Lung microvascular endothelial cell (primary cell): ENCODE measurements at regions not wholly inside any gene's neighbourhood (a gene's known extent, or its start where the extent isn't known, plus 50 kb on each side); places are given as distances from the start of the nearest gene placed in this dataset.
"Not testable (repeated sequence)": the region's sequence is repeated elsewhere in the genome, so short reads cannot be mapped to it uniquely, and the experiment has no call there.

Source experiments
- DNase-seq, 2 donors: peaks; one replicate each; pipeline versions ENCODE4 v3.0.0 to v3.0.0-alpha.2; 2010; ENCODE audit warnings: low read depth in 2 of 2

DNA sequence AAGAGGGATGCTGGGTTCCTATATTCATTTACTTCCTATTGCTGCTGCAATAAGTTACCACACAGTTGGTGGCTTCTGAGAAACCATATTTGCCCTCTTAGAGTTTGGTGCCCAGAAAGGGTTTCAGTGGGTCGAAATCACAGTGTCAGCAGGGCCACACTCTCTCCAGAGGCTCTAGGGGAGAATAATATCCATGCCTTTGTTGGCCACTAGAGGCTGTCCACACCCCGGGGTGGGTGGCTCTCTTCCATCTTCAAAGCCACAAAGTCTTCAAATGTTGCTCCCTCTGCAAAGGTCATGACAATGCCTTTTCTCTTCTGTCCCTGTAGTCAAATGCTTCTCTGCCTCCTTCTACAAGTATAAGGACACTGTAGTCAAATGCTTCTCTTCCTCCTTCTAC is 989.4 kb downstream of the CCSER2 start:
- no peak for DNase-seq

- no peak for DNase-seq
Measured at GRCh38 chr10:85318809-85319807, 990.7 kb downstream of the CCSER2 start.

GRCh38 chr10:85319826-85320225 is 991.4 kb downstream of the CCSER2 start:
- no peak for DNase-seq

DNA sequence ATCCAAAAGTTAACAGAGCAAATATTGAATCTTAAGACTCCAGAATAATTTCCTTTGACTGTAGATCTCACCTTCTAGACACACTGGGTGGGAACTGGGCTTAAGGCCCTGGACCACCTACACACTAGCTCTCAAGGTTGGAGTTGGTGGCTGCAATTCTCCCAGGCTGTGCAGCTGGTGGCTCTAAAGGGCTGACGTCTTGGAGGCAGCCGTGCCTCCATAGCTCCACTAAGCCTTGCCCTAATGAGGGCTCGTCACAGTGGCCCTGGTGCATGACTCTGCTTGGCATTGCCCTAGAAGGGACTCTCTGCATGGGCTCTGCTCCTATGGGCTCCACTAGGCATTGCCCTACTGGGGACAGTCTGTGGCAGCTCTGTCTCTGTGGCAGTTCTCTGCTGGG is 1005.2 kb downstream of the CCSER2 start:
- DNase-seq: no peak

- DNase-seq: no peak
Measured at GRCh38 chr10:85362401-85362800, 1004.2 kb downstream of the GRID1 start.

DNA sequence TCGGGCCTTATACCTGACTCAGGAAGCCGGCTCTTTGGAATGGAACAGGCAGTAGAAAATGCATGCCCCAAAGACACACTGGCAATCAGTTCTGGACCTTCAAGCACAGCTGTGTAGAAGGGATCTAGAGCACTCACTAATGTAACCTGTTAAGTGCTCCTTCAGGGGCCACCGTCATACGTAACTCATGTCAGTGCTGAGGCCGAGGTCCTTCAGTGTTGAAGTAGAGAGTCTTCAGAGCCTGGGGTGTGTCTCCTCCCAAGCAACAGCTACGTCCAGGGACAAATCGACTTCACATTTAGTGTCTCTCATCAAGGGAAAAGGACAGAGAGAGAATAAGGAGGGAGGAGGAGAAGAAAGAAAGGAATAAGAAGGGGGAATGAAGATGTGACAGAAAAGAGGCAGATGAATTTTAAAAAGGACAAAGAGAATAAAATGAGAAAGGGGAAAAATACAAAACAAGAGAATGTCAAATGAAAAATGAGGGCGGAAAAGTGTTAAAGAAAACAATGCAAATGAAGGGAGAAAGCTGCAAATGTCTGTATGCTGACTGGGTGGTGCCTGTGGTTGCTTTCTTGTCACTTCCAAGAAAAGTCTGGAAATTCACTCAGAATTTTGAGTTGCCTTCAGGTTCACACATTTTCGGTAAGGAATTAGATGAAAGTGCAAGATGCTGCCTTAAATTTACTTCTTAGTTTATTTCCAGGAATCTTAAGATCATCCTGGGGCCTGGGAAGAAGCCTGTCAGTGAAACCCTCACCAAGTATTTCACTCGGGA is 989.4 kb downstream of the GRID1 start:
- no peak for DNase-seq

GRCh38 chr10:85379338-85379737 is 987.3 kb downstream of the GRID1 start:
- DNase-seq: no peak

GRCh38 chr10:85400981-85401695 is 965.5 kb downstream of the GRID1 start:
- DNase-seq: no peak

DNA sequence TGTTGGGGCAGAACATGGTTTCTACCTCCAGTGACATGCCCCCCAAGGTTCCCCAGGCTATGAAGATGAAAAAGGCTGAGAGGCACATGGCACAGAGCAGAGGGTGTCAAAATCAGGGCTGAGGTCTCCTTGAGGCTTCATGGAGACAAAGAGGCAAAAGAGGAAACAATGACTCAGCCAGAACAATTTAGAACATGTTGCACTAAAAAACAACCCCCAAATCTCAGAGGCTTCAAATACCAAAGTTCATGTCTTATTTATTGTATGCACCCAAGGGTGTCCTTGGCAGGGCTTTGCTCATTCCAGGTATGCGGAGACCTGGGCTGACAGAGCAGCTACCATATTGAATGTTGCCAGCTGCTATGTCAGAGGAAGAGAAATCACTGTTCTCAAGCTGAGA is 964.1 kb downstream of the GRID1 start:
- DNase-seq: no peak

- no peak for DNase-seq
Measured at GRCh38 chr10:85407088-85407487, 959.5 kb downstream of the GRID1 start.

GRCh38 chr10:85408388-85408787 is 958.2 kb downstream of the GRID1 start:
- DNase-seq: no peak

DNA sequence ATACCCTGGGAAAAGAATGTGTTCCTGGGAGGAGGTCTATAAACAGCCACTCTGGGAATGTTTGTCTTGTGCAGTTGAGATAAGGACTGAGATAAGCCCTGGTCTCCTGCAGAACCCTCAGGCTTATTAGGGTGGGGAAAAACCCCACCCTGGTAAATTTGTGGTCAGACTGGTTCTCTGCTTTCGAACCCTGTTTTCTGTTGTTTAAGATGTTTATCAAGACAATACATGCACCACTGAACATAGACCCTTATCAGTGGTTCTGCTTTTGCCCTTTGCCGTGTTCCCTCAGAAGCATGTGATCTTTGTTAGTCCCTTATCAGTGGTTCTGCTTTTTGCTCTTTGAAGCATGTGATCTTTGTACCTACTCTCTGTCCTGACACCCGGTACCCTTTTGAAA is 956.0 kb downstream of the GRID1 start:
- DNase-seq: not testable (repeated sequence)

DNA sequence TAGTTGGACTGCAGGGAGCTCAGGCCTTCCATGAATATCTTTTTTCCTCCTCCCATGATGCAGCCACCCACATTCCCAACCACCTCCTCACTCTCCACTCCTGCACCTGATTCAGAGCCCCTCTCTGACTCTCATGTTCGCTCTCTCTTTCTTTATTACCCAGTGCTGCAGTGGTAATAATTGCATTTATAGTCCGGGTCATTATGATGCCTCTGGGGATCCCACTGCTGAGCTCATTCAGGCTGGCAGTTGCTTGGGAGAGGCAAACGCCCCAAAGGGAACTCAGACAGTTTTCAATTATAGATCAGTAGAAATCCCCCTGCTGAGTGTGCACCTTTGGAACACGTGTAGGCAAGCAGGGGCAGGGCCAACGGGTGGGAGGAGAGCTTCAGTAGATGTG is 953.0 kb downstream of the GRID1 start:
- no peak for DNase-seq

- no peak for DNase-seq
Measured at GRCh38 chr10:85420501-85421191, 945.9 kb downstream of the GRID1 start.

GRCh38 chr10:85421421-85421820 is 945.2 kb downstream of the GRID1 start:
- DNase-seq: no peak

DNA sequence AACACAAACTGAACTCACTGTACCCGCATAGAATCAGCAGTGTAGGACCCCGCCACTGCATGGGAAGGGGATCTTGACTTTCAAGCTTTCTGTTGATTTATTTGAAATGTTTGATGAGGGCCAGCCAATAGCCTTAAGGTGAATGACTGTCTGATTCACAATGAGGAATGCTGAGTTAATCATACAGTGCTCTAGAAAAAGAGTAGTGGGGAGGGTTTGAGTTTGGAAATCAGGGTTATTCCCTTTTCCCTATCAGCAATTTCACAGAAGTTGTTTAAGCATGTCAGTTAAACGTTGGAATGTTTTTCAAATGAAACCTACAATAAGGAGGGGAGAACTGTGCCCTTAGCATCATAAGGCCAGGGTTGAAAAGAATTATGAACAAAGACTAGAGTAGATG is 937.5 kb downstream of the GRID1 start:
- DNase-seq: no peak

GRCh38 chr10:85430991-85431390 is 935.6 kb downstream of the GRID1 start:
- DNase-seq: no peak

DNA sequence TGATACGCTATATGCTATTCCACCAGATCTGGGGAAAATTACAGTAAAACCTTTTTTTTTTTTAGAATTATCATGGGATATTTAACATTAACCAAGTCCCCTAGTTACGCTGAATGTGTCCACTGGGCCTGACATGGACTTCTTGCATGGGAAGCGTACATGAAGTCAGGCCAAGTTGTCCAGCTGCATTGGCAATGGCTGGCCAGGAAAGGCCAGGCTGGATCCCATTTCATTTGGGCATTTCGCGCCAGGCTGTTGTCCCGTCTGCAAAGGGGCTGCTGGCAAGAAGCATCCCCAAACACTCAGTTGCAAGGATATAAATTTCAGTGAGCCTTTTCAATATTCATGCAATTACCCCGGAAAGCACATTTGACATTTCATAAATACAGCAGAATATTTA is 933.3 kb downstream of the GRID1 start:
- no peak for DNase-seq

- no peak for DNase-seq
Measured at GRCh38 chr10:85444868-85445267, 921.7 kb downstream of the GRID1 start.

DNA sequence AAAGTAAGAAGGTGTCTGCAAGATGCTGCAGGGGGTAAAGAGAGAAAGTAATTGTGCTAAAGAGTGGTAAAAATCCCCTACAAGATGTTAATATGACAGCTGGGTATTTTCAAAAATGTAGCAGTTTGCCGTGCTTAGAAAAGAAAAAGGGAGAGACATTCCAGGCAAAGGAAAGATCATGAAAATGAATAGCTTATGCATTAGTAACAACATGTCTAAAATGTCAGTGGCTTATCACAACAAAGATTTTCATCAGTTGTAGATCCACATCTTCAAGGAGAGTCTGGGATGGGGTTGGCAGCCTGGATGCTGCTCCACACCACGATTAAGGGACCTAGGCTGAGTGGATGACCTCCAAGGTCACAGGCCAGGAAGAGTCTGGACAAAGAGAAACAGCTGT is 920.9 kb downstream of the GRID1 start:
- DNase-seq: no peak

- DNase-seq: no peak
Measured at GRCh38 chr10:85446827-85447226, 919.8 kb downstream of the GRID1 start.
